ENCODE measurements at regions not wholly inside any gene's neighbourhood (a gene's known extent, or its start where the extent isn't known, plus 50 kb on each side); places are given as distances from the start of the nearest gene placed in this dataset.

DNA sequence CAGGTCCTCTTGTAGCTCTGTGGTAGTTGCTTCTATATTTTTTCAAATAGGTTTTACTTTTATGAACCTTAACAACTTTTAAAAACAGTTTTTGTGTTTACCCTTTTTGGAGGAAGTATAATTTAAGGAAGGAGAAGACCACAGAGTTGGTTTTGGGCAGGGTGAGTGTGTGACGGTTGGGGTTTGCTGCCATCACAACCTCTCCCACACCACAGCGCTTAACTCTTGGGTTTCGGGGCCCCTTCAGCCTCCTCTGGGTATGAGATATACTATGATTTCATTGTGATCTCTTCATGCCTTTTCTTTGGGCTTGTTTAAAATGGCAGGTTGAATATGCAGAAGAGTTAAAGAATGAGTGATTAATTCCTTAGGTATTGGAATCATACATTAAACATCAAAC is 228.7 kb upstream of the CRY1 start:
- peak; percentile 18 for DNase-seq

DNA sequence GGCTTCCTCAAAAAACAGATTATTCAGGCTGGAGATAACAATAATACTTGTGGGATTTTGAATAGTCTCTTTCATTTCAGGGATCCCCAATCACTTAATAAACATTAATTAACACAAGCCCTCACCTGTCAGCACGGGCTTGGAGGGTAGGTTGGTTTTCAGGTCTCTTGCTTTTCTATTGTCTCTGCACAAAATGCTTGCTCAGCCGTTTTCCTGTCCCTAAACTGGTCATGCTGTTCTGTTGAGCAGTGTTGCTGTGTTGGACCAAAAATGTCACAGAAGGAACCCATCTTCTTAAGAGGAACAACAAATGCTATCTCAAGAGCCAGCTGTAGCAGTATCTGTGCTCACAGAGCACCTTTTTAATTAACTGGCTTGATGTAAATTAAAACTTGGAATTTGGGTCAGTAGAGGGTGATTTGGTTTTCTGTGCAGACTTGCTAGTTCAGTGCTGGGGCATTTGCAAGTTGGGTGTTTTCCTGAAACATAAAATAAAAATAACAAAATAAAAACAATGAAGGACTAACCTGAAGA is 231.8 kb upstream of the CRY1 start:
- DNase-seq, result no peak

DNA sequence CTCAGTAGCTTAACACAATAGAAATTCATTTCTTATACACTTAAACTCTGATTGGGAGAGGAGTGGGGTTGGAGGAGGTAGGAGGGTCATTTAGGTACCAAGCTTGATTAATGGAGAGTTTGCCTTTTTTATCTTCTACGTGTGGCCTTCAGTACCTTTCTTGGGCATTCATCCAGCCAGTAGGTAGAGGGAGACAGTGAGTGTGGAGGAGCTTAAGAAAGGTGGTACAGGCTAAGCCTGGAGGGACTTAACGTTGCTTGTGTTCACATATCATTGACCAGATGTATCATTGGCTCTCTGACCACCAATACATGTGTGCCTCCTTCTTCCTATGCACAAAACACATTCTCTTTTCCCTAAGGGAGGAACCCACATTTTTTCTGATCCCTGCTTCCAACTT is 232.9 kb upstream of the CRY1 start:
- DNase-seq, result no peak

DNA sequence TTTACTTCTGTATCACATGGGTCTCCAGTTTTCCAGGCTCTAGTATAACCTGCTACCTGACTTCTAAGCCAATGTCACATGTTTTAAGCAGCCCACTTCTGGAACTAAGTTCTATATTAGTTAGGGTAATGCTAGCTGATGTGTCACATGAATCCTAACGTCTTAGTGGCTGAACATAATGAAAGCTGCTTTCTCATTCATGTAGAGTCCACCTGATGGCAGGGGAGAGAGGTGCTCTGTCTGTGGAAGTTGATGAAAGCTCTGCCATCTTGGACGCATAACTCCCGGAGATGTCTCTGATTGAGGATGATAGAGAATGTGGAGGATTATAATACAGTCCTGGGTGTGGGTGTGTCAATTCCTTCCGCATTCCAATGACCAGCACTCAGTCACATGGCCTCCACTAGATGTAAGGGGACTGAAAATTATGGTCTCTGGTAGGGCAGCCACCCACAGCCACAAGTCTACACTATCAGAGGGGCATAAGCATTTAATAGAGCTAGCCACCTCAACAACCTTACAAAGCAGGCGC is 234.4 kb upstream of the CRY1 start:
- no peak for DNase-seq

- DNase-seq, result no peak
These were observed 235.2 kb upstream of the CRY1 start for GRCh38 chr12:107328442-107329133.

DNA sequence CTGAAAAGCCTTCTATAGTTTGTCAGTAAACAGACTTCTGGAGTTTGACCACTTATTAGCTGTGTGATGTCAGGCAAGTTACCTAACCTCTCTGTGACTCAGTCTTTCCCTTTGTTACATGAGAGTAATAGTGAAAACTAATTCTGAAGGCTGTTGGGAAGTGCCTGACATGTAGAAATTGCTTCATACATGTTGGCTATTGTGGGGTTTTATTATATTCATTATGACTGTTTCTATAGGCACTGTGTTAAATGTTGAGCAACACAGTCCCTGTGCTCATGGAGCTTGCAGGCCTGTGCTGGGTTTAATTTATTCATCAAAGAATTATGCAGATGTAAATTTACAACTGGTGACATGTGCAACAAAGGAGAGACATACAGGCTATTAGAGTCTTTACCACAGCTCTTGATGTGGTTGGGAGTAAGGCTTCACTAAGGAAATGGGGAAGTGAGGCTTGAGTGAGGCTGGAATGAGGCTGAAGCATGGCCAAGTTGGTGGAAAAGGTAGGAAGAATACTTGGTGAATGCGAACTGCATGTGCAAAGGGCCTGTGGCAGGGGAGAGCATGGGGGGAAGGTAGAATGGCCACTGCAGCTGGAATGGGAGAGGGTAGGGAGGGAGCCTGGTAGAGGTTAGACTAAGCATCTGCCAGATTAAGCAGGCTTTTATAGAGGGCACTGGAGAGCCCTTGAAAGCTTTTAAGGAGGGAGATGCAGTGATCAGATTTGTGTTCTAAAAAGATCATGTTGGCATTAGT is 236.4 kb upstream of the CRY1 start:
- no peak for DNase-seq

DNA sequence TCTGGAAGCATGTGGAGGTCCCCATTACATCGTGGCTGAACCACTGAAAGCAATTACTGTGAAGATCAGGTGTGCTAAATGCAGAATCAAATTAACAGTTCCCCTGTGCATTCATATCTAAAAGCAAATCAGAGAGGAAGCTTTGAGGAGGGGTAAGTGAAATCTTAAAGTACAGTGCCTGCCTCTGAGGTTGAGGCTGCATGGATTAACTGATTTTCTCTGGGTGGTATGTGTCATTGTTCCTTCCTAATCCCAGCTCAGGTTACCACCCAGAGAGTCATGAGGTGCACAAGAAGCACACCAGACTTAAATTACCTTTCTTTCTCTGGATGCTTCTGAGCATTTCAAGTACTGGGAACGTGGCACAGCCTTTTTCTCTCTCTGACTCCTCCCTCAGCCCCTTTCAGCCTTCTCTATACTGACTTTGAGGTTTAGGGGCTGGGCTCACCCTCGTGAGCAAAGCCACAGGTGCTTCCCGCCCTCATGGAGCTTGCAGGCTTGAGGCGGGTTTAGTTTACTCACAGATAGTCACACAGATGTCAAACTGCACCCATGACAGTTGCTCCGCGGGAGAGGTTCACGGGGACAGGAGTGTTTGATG is 237.6 kb upstream of the CRY1 start:
- no peak for DNase-seq

DNA sequence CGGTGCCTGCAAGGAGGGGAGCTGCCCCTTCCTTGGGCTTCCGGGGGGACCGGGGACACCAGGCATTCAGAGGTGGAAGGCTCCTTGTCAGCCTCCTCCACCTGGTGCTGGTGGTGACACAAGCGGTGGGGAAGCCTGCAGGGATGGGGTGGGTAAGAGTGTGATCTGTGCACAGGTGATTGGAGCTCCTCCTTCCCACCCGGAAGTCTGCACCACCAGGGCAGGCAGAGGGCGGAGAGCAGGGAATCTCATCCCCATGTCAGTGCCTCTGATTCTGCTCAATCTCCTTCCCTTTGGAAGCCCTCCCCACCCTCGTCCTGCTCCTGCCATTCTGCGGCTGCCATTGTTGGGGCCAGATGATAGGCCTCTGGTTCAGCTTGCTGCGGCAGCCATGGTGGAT is 238.1 kb upstream of the CRY1 start:
- no peak for DNase-seq

DNA sequence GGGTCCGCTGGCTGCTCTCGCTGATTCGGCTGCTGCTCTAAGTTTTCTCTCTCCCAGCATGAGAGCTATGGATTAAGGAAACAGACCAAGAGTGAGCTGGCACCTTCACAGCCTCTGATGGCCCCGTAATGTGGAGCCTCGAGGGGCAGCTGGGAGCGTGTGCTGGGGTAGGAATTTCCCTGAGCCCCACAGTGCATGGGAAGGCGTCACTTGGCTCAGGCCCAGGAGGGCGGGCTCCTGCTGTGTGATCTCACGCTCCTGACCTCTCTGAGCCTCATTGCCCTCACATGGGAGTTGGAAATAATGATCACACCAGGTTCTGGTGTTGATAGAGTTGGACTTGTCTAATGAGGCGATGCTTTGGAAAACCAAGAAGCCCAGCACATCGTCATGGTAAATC is 238.6 kb upstream of the CRY1 start:
- no peak for DNase-seq

- no peak for DNase-seq
These were observed 239.4 kb upstream of the CRY1 start for GRCh38 chr12:107332743-107333142.

DNA sequence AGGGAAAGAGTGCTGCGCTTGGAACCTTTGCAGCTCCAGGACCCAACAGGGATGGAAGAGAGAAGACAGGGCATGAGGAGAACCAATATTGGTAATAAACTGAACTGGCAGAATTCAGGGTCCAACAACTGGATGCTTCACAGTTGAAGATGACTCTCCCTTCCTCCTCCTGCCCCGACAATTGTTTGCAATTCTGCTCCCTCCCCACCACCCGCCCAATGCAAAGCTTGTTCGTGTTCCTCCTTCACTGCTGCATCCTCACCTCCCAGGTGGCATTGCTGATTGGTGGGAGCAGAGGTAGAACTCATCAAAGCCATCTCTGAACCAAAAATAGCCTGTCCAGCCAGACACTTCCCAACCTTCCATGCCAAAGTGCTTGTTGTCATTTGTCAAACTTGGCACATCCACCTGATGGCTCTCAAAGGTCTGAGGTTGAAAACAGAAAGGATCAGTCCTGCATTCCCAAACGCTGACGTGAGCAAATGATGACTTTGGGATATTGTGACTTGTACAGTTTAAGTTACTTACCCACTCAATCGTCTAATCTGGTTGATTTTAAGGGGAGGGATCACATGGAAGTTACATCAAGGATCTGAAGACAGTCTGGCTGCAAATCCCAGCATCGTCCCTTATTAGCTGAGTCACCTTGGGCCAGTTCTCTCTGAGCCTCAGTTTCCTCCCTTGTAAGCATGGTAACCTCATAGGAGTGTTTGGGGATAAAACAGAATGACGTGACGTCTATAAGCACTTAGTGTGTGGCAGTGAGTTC is 242.6 kb upstream of the CRY1 start:
- no peak for DNase-seq

DNA sequence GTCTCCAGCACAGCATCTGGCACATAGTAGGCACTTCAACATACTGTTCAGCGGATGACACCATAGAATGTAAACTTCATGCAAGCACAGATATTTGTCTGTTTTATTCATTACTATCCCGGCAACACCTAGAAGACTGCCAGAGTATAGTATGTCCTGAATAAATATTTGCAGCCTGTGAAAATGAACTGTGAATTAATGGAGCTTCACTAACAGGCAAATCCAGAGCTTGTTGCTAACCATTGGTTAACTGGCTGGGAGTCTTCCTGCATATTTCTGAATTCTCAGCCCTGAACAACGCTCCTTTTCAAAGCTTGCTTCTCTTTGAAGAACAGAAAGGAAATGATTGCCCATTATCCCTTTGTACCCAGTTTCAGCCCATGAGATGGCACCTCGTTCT is 243.3 kb upstream of the CRY1 start:
- DNase-seq, result no peak

DNA sequence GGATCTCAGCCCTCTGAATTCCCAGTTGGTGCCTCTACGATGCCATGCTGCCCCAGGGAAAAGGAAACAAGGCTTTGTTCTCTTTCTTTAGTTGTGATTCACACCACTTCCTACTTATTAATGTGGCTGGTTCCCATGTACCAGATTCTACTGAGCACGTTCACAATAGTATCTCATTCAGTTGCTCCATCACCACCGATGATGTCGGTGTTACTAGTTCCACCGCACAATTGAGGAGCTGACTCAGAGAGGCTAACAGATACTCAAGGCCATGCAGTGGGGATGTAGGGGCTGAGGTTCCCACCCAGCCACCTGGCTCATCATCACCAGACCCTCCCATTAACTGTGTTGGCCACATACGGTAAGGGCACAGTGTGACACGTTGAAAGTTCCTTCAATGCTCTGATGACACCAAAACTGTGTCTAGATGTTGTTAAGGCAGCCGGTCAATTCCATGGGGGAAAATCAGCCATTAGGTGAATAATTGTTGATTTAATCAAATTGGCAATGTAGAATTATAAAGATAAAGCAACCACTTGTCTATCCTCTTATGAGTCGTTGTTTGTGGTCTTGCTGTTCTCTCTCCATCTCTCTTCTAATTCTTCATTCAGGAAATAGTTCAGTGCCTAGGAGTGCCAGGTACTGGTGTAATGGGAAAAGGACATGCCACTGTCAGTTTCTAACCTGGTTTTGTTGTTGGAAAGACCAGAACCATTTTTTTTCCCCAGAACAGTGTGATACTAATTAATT is 244.2 kb upstream of the CRY1 start:
- no peak for DNase-seq

DNA sequence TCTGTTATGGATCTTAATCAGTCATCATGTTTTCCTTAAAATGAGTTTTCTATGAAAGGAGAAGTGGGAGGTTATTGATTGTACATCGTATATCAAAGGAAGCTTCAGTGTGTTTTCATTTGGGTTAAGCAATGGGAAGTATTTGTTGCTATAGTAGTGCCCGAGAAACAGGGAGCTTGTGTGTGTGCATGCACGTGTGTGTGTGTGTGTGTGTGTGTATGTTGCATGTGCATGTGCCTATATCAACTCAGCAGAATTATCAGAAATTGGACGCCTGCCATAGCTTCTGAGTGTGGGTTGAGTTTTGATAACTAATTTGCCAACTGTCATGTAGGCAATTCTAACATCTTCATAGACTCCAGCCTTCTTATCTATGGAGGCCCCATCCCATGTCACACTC is 246.1 kb upstream of the CRY1 start:
- no peak for DNase-seq

- DNase-seq, result no peak
These were observed 246.6 kb upstream of the CRY1 start for GRCh38 chr12:107339932-107340331.

- DNase-seq, result no peak
These were observed 247.5 kb upstream of the CRY1 start for GRCh38 chr12:107340898-107341297.

DNA sequence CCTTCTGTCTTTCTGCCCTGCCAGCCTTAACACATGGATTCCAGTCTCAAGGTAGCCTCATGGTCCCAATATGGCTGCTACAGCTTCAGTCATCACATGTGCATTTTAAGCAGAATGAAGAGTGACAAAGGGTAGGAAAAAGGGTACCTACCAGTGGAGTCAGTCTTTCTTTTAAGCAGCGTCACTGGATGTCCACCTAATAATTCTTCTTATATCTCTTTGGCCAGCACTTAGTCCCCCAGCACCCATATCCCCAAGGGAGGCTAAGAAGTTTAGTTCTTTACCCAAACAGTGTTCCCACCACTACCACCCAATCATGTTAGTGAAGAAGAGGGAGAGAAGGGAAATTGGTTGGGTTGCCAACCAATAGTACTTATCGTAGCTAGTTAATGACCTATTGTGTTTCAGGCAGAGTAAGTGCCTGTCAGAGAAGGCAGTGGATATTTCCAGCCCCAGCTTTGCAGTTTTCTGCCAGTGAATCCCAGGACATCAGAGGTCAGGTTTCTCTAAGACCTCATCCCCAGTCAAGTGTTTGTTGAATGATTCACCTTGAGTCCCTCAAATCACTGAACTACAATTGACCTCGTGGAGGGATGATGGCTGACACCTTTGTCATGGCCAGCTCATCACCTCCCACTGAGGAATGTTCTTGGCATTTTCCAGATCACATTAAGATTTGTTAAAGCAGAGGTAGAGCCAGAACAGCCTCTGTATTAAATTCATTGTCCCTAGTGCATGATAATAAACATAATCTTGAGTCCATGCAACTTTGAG is 250.9 kb upstream of the CRY1 start:
- no peak for DNase-seq

DNA sequence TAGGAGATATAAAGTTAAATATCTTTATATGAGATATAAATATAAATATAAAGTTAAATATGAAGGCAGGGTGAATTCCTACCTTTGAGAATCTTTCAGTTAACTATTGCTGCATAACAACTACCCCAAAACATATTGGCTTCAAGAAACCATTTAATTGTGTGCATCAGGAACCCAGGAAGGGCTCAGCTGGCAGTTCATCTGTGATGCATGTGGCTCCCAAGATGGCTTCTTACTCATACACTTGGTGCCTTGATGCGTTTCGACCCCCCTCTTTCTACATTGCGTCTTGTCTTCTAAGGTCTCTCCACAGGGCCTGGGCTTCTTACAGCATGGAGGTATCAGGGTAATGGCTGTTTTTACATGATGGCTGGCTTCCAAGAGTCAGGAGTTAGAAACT is 253.9 kb upstream of the CRY1 start:
- no peak for DNase-seq

- DNase-seq, result no peak
These were observed 255.8 kb upstream of the CRY1 start for GRCh38 chr12:107349008-107349747.

GRCh38 chr12:107349839-107350238 is 256.5 kb upstream of the CRY1 start:
- no peak for DNase-seq

- no peak for DNase-seq
These were observed 257.8 kb upstream of the CRY1 start for GRCh38 chr12:107351109-107351508.
